NT2/D1 (cell line): ENCODE measurements at regions not wholly inside any gene's neighbourhood (a gene's known extent, or its start where the extent isn't known, plus 50 kb on each side); places are given as distances from the start of the nearest gene placed in this dataset.

Experiments used
- DNase-seq: peaks from one replicate; pipeline ENCODE4 v3.0.0-alpha.2; 2011; ENCODE audit warnings: low read depth, low spot score
- H3K27me3 ChIP-seq: 2 replicates; pipeline ENCODE4 v1.6.0; 2011; ENCODE audit warnings: mild to moderate bottlenecking; ENCODE audit not compliant: insufficient read length, insufficient read depth
- H3K36me3 ChIP-seq: 2 replicates; pipeline ENCODE4 v1.6.1; 2011; ENCODE audit warnings: mild to moderate bottlenecking, low read length, mixed read lengths; ENCODE audit not compliant: insufficient read depth, insufficient read length
- H3K4me1 ChIP-seq: 2 replicates; pipeline ENCODE4 v1.5.1; 2011; ENCODE audit not compliant: insufficient read depth, insufficient read length
- H3K4me3 ChIP-seq: 2 replicates; pipeline ENCODE4 v1.5.1; 2011; ENCODE audit warnings: low read depth; ENCODE audit not compliant: insufficient read length
- H3K9ac ChIP-seq: 2 replicates; pipeline ENCODE4 v1.6.0; 2011; ENCODE audit warnings: low read depth; ENCODE audit not compliant: insufficient read length
- H3K9me3 ChIP-seq: 2 replicates; pipeline ENCODE4 v1.5.1; 2011; ENCODE audit warnings: mild to moderate bottlenecking, low read length; ENCODE audit not compliant: insufficient read depth
- SUZ12 ChIP-seq: IDR thresholded peaks from 2 replicates; pipeline ENCODE4 v1.6.1; 2011; ENCODE audit not compliant: insufficient read length, insufficient read depth; ENCODE audit errors: extremely low read depth
- YY1 ChIP-seq: IDR thresholded peaks from 2 replicates; pipeline ENCODE4 v1.6.1; 2011; ENCODE audit not compliant: insufficient read length, insufficient read depth
- ZNF274 ChIP-seq: IDR thresholded peaks from 2 replicates; pipeline ENCODE4 v1.6.1; 2011; ENCODE audit warnings: mild to moderate bottlenecking, low read depth, low read length

- Histone ChIP-seq H3K36me3 (no peaks in the 10 kb centered on the region), H3K27me3 (no peaks in the 10 kb centered on the region), H3K9ac (no peak overlapping the region), H3K4me1 (peaks cover 4% of the 10 kb centered on the region), H3K9me3 (no peaks in the 10 kb centered on the region), H3K4me3 (no peak overlapping the region)
- no peak for DNase-seq
- no peak for TF ChIP-seq ZNF274
- TF ChIP-seq YY1 = no peak
- no peak for TF ChIP-seq SUZ12
Observed at GRCh38 chr1:182147951-182148350, 86.4 kb upstream of the ZNF648 start.

- Histone ChIP-seq H3K36me3 (no peaks in the 10 kb centered on the region), H3K9ac (no peak overlapping the region), H3K4me3 (no peak overlapping the region), H3K27me3 (no peaks in the 10 kb centered on the region), H3K9me3 (no peaks in the 10 kb centered on the region), H3K4me1 (peaks cover 4% of the 10 kb centered on the region)
- no peak for DNase-seq
- TF ChIP-seq SUZ12 (no peak), YY1 (no peak), ZNF274 (no peak)
Observed at GRCh38 chr1:182147136-182147820, 85.8 kb upstream of the ZNF648 start.

GRCh38 chr1:182146286-182146685, 84.8 kb upstream of the ZNF648 start:
- TF ChIP-seq ZNF274 (no peak), SUZ12 (no peak), YY1 (no peak)
- H3K27me3 ChIP-seq = no peaks in the 10 kb centered on the region
- no peak overlapping the region for H3K9ac ChIP-seq
- H3K4me3 ChIP-seq = no peak overlapping the region
- H3K4me1 ChIP-seq = peaks cover 4% of the 10 kb centered on the region
- DNase-seq = no peak
- H3K9me3 ChIP-seq = no peaks in the 10 kb centered on the region
- no peaks in the 10 kb centered on the region for H3K36me3 ChIP-seq

DNA sequence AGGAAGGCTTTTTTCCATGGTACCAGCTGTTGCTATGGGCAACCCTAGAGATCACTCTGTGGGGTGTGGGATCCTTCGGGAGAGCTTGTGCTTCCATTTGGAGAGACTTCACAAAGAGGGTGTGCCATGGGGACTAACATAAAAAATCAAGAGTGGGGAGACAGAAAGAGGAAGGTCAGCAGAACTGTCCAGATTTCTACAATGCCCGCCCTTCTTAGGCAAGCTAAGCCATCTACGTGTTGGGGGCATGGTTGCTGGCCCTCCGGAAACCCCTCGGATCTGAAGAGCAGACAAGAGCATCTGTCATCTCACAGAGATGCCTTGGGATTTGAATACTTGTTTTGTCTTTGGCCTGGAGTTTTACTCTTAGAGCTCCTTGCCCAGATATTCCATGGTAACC, 83.9 kb upstream of the ZNF648 start:
- Histone ChIP-seq H3K4me1 (peaks cover 4% of the 10 kb centered on the region), H3K9ac (no peak overlapping the region), H3K4me3 (no peak overlapping the region), H3K36me3 (no peaks in the 10 kb centered on the region), H3K9me3 (no peaks in the 10 kb centered on the region), H3K27me3 (no peaks in the 10 kb centered on the region)
- no peak for DNase-seq
- TF ChIP-seq YY1 (no peak), SUZ12 (no peak), ZNF274 (no peak)

DNA sequence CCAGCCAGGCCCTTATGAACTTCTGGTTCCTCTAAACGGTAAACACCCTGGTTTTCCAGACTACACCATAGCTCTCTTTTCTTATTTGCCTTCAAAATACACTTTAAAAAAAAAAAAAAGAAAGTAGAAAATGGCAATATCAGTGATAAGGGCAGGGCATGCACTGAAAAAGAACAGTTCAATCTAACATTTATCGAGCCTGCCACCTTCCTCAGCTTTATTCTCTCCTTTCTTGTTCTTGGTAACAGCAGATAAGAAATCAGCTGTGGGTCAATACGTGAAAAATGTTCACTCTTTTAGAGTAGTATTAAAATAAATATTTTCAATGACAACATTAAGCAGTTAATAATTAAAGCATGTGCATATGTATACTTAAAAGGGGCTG, 83.1 kb upstream of the ZNF648 start:
- Histone ChIP-seq H3K9ac (peak overlapping the region; percentile 47), H3K36me3 (no peaks in the 10 kb centered on the region)

DNA sequence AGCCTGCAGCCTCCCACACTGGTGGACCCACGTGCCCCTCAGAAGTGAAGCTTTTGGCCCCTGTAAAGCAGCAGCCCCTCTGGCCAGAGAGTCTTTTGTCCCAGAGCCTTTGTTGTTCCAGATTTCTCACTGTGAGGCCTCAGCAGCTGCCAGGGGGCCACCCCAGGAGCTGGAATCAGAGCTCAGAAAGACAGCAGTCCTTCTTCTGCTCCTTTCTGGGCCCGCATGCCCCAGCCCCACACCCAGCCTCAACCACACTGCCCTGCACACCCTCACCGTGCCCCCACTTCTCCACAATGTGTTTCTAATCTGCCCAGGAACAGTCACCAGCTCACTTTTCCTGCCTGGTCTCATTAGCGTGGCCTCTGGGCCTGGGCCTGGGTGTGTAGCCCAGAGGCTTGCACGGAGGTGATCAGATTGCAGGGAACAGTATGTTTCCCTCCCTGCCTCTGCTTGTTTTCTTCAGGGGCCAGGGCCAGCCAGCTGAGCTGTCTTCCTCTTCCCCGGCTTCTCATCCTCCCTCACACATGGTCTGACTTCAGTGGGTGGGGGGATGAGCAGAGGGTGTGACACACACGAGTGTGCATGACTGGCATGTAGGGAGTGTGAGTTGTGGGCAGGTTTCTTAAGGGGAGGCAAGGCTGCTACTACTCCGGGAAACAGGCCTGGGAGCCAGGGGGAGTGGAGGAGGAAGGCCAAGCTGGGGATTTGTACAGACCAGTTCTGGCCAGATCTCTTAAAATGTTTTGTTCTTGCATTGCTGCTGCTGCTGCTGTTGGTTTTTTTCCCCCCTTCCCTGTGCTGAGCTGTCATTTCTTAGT, 82.5 kb upstream of the ZNF648 start:
- Histone ChIP-seq H3K27me3 (no peaks in the 10 kb centered on the region), H3K4me1 (peaks cover 4% of the 10 kb centered on the region), H3K4me3 (no peak overlapping the region), H3K9me3 (no peaks in the 10 kb centered on the region), H3K36me3 (no peaks in the 10 kb centered on the region), H3K9ac (peak overlapping the region; percentile 47)
- peak; percentile 27 for DNase-seq
- TF ChIP-seq SUZ12 (no peak), ZNF274 (no peak), YY1 (no peak)

More for the DNA sequence above, 83.1 kb upstream of the ZNF648 start:
- no peak for TF ChIP-seq ZNF274
- Histone ChIP-seq H3K27me3 (no peaks in the 10 kb centered on the region), H3K9me3 (no peaks in the 10 kb centered on the region), H3K4me1 (peaks cover 4% of the 10 kb centered on the region), H3K4me3 (no peak overlapping the region)
- no peak for DNase-seq

DNA sequence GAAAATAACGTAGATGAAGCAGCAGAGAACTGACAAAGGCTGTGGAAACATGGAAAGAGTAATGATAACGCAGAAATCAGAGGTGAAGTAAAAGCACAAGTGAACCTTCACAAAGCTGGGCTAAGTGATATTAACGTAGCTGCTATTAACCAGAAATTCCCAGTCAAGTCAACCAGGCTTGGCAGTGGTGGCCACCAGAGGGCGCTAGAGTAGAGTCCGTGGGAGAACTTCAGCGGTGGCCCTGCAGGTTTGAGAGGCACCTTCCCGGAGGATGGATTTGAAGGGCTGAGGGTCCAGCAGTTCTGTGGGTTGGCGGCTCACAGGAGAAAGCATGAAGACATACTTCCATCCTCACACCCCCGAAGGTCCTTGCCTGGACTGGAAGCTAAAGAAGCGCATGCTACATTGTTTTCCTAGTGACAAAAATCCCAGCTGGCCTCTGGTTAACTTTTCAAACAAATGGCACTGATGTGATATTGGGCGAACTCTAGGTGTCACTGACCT, 81.7 kb upstream of the ZNF648 start:
- Histone ChIP-seq H3K4me1 (peaks cover 4% of the 10 kb centered on the region), H3K9me3 (no peaks in the 10 kb centered on the region), H3K36me3 (no peaks in the 10 kb centered on the region), H3K4me3 (no peak overlapping the region), H3K9ac (peak overlapping the region; percentile 47), H3K27me3 (no peaks in the 10 kb centered on the region)
- TF ChIP-seq YY1 (no peak), ZNF274 (no peak), SUZ12 (no peak)
- DNase-seq = peak; percentile 92
